T-helper 2 cell treated with Interferon-gamma antibody and Interleukin-4, amounts not matched to agents 100 ng/mL and 5 ng/mL, for 36 hours (primary cell): ENCODE measurements at regions not wholly inside any gene's neighbourhood (a gene's known extent, or its start where the extent isn't known, plus 50 kb on each side); places are given as distances from the start of the nearest gene placed in this dataset.
"Not testable (repeated sequence)": the region's sequence is repeated elsewhere in the genome, so short reads cannot be mapped to it uniquely, and the experiment has no call there.

Source experiments
- intact Hi-C: fragments of 100-400 bp; cut with micrococcal nuclease; formaldehyde crosslinking; loops from one replicate; pipeline ENCODE4 v1.15.1; 2023

DNA sequence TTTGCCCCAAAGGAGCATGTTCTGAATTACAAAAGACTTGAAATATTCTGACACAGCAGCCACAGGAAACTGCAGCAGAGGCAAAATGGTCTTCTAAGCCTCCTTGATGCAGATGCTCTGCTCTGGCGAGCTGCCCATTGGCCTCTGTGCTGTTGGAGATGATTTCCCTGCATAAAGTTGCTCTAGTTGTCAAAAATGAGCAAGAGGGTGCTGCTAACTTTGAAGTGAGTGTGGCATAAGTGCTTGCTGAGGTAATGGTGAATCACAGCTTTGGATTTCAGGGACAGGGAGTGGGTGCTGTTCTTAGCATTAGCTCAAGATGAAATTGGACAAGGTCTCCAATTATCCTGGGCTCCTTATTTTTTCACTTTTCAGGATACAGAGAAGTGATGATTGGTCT is 435.4 kb downstream of the TMEM135 start:
- intact Hi-C loops = no loop called here

GRCh38 chr11:87466223-87466622 is 428.5 kb downstream of the TMEM135 start:
- intact Hi-C loops = no loop called here

DNA sequence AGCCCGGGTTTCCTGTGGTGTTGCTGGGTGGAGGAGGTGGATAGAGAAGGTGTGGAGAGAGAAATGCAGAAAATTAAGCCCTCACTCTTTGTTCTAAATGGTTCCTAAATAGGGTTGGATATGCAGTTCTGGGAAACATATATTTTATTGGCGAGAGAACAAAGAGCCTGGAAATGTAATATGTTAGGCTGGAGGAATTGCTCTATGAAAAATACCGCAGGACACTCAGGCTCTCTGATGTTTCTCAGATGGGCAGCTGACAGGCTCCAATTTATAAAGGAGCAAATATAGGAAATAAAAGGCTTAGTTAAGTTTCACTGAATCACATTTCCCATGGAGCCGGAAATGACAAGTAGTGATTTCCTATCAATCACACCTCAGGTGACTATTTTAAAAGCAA is 428.0 kb downstream of the TMEM135 start:
- intact Hi-C loops = no loop called here

DNA sequence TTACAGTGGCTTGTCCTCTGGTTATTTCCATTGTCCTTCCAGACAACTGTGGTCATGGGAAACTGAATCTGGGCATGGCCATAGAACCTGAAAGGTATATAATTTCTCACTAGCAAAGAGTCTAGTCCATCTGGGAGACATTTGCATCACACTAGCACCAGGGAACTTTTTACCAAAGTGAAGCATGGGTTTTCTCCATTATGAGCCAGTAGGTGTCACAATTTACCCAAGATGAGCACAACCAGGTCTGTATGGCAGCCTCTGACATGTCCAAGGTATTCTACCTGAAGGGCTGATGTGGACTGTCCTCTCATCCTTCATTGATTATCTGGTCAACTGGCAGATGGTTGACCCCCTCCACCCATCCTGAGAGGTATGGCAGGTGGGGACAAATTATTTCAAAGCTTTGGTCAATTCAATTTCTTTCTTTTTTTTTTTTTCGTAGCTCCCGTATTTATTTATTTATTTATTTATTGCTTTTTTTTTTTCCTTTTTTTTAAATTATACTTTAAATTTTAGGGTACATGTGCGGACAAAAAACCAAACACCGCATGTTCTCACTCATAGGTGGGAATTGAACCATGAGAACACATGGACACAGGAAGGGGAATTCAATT is 425.9 kb downstream of the TMEM135 start:
- intact Hi-C loops = no loop called here

DNA sequence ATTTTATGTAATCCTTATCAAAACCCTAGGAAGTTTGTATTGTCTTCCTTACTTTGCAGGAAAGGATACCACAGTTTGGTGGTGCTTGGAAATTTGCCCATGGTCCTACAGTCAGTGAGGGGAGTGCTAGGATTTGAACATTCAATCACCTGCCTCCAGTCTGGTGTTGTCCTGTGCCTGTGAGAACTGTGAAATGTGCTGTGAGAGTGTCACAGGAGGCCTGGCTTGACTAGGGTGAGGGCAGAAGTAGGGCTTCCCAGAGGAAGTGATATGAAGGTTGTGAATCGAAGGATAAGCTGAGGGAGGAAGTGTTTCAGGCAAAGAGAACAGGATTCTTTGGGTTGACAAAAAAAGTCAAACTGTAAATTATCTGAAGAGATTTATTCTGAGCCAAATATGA is 424.4 kb downstream of the TMEM135 start:
- intact Hi-C loops = no loop called here

- intact Hi-C loops = no loop called here
These were observed 423.3 kb downstream of the TMEM135 start for GRCh38 chr11:87460842-87461637.

DNA sequence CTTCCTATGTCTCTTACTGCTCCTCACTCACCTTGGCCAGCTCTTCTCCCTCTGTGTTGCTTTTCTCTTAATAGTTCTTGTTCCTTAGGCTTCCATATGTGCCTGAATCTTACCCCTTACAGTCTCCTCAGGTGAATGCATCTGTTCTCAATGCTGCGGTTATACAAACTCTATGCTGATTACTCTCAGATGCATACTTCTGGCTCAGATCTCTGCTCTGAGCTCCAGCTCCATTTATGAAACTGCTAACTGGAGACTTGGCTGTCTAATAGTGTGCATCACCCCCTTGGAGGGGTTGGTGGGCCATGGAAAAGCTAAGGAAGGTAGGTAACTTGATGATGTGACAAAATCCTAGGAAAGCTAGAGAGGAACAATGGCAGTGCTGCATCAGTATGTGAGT is 422.5 kb downstream of the TMEM135 start:
- intact Hi-C loops = no loop called here

DNA sequence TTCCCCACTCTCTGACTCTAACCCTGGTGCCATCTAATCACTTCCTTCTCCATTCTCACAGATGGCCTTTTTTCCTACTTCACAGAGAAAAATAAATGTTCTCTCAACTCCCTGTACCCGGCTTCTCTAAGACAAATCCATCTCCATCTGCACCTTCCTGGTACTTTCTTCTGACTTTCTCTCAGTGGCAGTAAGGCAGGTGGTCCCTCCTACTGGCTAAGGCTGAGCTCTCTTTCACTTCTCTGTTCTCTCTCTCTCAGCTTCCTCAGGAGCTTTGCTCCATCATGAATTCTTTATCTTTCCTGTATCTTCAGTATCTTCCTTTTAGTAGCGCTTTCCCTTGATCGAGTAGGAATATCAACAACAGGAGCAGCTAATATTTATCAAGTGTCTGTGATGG is 421.6 kb downstream of the TMEM135 start:
- intact Hi-C loops = no loop called here

GRCh38 chr11:87456499-87456898 is 418.8 kb downstream of the TMEM135 start:
- intact Hi-C loops = no loop called here

DNA sequence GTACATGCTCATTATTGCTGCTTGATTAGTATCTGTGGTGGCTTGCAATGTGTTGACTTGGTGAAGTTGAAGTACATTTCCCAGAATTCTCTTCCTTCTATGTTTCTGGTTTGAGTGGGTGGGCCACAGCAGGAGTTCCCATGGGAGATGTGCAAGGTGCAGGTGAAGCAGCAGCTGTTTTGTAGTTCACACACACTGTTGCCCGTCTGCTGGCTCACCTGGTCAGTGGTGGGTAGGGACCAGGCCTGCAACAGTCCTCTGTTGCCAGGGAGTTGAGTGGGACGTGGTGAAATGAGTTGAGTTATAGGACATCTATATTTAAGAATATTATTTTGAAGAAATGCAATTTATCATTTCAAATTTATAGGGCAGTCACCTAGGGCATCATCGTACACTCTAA is 417.4 kb downstream of the TMEM135 start:
- intact Hi-C loops = no loop called here

DNA sequence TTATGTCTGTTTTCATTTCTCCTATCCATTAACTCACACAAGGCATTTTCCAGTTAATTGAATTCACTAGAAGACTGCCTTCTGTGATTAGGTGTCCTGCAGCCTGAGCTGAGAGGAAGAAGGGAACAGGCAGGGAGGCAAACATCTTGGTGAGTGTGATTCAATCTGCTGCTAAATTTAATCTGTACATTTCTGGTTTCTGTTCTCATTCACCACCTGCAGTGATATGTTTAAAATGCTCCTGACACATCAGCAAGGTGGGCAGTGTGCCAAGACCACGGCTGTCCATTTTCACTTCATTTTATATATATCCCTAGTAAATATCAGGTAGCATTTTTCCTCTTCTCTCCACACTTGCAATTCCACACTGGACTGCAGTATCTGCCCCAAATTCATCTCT is 416.5 kb downstream of the TMEM135 start:
- intact Hi-C loops = no loop called here

DNA sequence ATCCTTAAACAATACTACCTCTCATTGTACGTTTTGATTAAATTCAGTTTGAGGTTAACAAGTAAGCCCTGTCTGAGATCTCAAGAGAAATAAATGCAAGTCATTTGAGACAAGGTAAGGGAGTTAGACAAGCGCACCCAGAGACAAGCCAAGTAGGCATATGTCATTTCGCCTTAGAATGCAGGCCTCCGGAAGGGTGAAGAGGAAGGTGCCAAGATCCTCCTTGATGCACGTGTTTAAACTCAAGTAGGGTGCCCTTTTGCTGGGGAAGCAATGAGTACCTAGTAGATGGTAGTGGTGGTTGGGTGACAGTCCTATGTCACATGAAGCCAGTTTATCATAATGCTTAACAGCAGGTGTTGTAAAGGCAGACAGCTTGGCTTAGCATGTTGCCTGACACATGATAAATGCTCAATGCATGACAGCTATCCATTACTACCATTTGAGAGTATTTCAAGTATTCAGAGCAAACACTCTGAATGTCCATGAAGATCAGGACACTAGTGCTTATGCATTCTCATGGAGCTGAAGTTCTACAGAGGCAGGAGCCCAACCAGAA is 415.9 kb downstream of the TMEM135 start:
- intact Hi-C loops = no loop called here

DNA sequence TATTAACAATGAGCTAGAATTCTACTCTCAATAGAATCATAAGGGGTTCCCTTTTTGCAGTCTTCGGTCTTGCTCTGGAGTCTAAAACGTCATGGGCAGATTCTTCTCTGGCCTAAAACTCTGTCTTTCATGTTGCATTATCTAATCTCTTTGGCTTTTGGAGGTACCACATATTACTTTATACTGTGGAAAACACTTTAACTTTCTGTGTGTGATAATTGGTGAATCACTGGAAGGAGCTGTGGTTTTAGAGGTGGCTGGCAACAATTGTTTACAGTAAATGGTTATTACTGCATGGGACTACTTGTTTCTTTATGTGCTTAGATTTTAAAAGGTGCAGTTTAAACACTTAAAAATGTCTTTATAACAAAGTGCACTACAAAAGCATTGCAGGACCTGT is 414.3 kb downstream of the TMEM135 start:
- intact Hi-C loops = not testable (repeated sequence)

DNA sequence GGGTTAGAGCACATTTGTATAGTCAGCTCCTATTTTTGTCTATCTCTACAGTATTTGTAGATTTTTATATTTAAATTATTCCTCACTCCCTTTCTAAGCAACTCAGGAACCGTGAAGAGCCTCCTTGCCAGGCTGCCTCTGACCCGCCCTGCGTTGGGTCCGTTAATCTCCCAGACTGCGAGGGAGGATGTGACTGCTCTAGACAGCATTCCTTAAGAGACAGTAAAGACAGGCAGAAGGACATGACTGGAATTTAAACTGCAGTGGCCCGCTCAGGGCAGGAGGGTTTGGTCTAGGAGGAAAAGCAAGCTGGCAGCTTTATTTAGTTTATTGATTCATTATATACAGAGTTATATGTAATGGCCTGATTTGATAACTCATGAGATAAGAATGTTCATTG is 413.7 kb downstream of the TMEM135 start:
- intact Hi-C loops = no loop called here

GRCh38 chr11:87447606-87448005 is 409.9 kb downstream of the TMEM135 start:
- intact Hi-C loops = no loop called here

- intact Hi-C loops = no loop called here
These were observed 407.3 kb downstream of the TMEM135 start for GRCh38 chr11:87444993-87445392.

DNA sequence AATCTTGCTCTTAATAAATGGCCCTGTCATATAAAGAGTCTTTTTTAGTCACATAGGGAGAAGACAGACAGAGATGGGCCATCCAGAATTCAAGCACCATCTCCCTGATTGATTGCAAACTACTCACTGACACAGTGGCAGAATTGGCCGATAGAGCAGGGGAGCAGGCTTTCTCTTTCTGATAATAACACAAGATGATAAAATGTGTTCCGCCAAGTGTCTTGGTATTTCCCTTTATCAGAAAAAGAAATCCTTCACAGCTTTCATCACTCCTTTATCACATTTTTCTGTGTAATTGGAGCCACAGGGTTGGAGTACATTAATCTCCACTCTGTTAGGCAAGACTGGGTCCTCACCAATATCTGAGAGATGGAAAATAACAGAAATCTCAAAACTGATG is 406.0 kb downstream of the TMEM135 start:
- intact Hi-C loops = no loop called here

DNA sequence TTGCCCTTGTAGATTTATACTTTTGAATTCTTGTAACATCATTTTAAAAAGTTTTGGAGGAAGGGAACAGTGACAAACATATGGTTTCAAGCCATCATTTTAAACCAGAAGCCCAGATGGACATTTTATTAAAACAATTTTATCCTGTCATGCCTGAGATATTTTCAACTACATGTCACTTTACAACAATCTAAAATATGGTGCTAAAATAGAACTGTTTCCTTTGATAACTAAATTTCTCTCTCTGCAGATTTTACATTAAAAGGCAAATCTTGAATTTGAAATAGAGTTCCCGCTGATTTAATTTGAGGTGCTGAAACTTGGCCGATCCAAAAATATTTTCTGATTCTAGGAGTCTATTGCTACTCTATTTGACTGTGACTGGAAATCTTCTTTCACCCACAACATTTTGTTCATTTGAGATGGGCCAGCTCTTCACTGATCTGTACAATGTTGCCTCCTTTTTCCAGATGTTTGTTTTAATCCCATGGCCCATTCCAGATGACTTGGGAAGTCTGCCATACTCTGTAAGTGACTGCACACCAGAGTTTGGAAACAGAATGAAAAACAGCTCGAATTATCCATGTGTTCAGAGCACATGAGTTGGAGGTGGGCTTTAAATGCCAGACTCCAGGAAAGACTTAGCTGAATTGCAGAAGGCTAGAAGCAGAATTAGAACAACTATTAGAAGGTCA is 402.5 kb downstream of the TMEM135 start:
- intact Hi-C loops = no loop called here

GRCh38 chr11:87438416-87438815 is 400.7 kb downstream of the TMEM135 start:
- intact Hi-C loops = no loop called here

- intact Hi-C loops = no loop called here
These were observed 400.1 kb downstream of the TMEM135 start for GRCh38 chr11:87437844-87438223.

GRCh38 chr11:87437133-87437843 is 399.6 kb downstream of the TMEM135 start:
- intact Hi-C loops = no loop called here

- intact Hi-C loops = no loop called here
These were observed 394.3 kb downstream of the TMEM135 start for GRCh38 chr11:87432022-87432421.
